Mucosa of rectum (tissue), 2 donors: ENCODE measurements at regions not wholly inside any gene's neighbourhood (a gene's known extent, or its start where the extent isn't known, plus 50 kb on each side); places are given as distances from the start of the nearest gene placed in this dataset.
"Not testable (repeated sequence)": the region's sequence is repeated elsewhere in the genome, so short reads cannot be mapped to it uniquely, and the experiment has no call there.

Experiments
- H3K27ac ChIP-seq, 2 donors: one replicate each; pipeline ENCODE4 v1.7.0; 2013; ENCODE audit warnings: inconsistent platforms in 2 of 2, low read depth in 2 of 2, low read length in 2 of 2
- H3K27me3 ChIP-seq, 2 donors: one replicate each; pipeline ENCODE4 v1.7.0; 2013; ENCODE audit warnings: low read length in 2 of 2; ENCODE audit not compliant: control insufficient read depth in 2 of 2, insufficient read depth in 2 of 2
- H3K36me3 ChIP-seq, 2 donors: one replicate each; pipeline ENCODE4 v1.7.0; 2013; ENCODE audit warnings: low read length in 2 of 2; ENCODE audit not compliant: control insufficient read depth in 2 of 2, insufficient read depth in 2 of 2
- H3K4me1 ChIP-seq, 2 donors: one replicate each; pipeline ENCODE4 v1.7.0; 2013; ENCODE audit warnings: low read length in 2 of 2, mild to moderate bottlenecking in 1 of 2; ENCODE audit not compliant: control insufficient read depth in 2 of 2, insufficient read depth in 2 of 2
- H3K4me3 ChIP-seq, 2 donors: one replicate each; pipeline ENCODE4 v1.7.0; 2013; ENCODE audit warnings: low read length in 2 of 2
- H3K9ac ChIP-seq, 2 donors: one replicate each; pipeline ENCODE4 v1.7.0; 2013; ENCODE audit warnings: low read length in 2 of 2, low read depth in 1 of 2, mild to moderate bottlenecking in 1 of 2
- H3K9me3 ChIP-seq, 2 donors: one replicate each; pipeline ENCODE4 v1.7.0; 2013; ENCODE audit warnings: low read length in 2 of 2; ENCODE audit not compliant: control insufficient read depth in 2 of 2
- donor health status: healthy.
- donor health status: Normal muscosa, but diverticular disease.

- Histone ChIP-seq H3K27me3 (no peaks in the 10 kb centered on the region), H3K9ac (no peak overlapping the region), H3K9me3 (no peaks in the 10 kb centered on the region), H3K27ac (no peak overlapping the region), H3K4me1 (no peaks in the 10 kb centered on the region), H3K36me3 (no peaks in the 10 kb centered on the region), H3K4me3 (no peak overlapping the region)
Observed at GRCh38 chr3:137194301-137194700, 236.5 kb downstream of the IL20RB start.

- H3K27me3 ChIP-seq, H3K4me3 ChIP-seq, H3K9ac ChIP-seq, H3K36me3 ChIP-seq, H3K9me3 ChIP-seq, H3K27ac ChIP-seq, H3K4me1 ChIP-seq: not testable (repeated sequence)
Observed at GRCh38 chr3:137198374-137198773, 240.6 kb downstream of the IL20RB start.

- Histone ChIP-seq H3K4me1 (no peaks in the 10 kb centered on the region), H3K9me3 (no peaks in the 10 kb centered on the region), H3K36me3 (no peaks in the 10 kb centered on the region), H3K4me3 (no peak overlapping the region), H3K27me3 (no peaks in the 10 kb centered on the region), H3K9ac (no peak overlapping the region), H3K27ac (no peak overlapping the region)
Observed at GRCh38 chr3:137199678-137200077, 241.9 kb downstream of the IL20RB start.

GRCh38 chr3:137201066-137201465 lies 243.3 kb downstream of the IL20RB start:
- H3K36me3 ChIP-seq, result no peaks in the 10 kb centered on the region
- no peak overlapping the region for H3K9ac ChIP-seq
- H3K9me3 ChIP-seq, result no peaks in the 10 kb centered on the region
- no peaks in the 10 kb centered on the region for H3K4me1 ChIP-seq
- H3K4me3 ChIP-seq, result no peak overlapping the region
- H3K27me3 ChIP-seq, result no peaks in the 10 kb centered on the region
- H3K27ac ChIP-seq, result no peak overlapping the region

GRCh38 chr3:137202941-137203340 lies 245.2 kb downstream of the IL20RB start:
- Histone ChIP-seq H3K27me3 (no peaks in the 10 kb centered on the region), H3K9ac (no peak overlapping the region), H3K4me3 (no peak overlapping the region), H3K27ac (no peak overlapping the region), H3K4me1 (no peaks in the 10 kb centered on the region), H3K36me3 (no peaks in the 10 kb centered on the region), H3K9me3 (no peaks in the 10 kb centered on the region)

- Histone ChIP-seq H3K27ac (no peak overlapping the region), H3K27me3 (no peaks in the 10 kb centered on the region), H3K4me3 (no peak overlapping the region), H3K36me3 (no peaks in the 10 kb centered on the region), H3K4me1 (no peaks in the 10 kb centered on the region), H3K9me3 (no peaks in the 10 kb centered on the region), H3K9ac (no peak overlapping the region)
Observed at GRCh38 chr3:137204409-137204808, 246.6 kb downstream of the IL20RB start.

- no peak overlapping the region for H3K27ac ChIP-seq
- H3K9ac ChIP-seq, result no peak overlapping the region
- H3K9me3 ChIP-seq, result no peaks in the 10 kb centered on the region
- no peak overlapping the region for H3K4me3 ChIP-seq
- no peaks in the 10 kb centered on the region for H3K4me1 ChIP-seq
- H3K27me3 ChIP-seq, result no peaks in the 10 kb centered on the region
- no peaks in the 10 kb centered on the region for H3K36me3 ChIP-seq
Observed at GRCh38 chr3:137205394-137206045, 247.7 kb downstream of the IL20RB start.

- no peak overlapping the region for H3K4me3 ChIP-seq
- H3K9ac ChIP-seq, result no peak overlapping the region
- no peaks in the 10 kb centered on the region for H3K27me3 ChIP-seq
- H3K27ac ChIP-seq, result no peak overlapping the region
- no peaks in the 10 kb centered on the region for H3K9me3 ChIP-seq
- no peaks in the 10 kb centered on the region for H3K4me1 ChIP-seq
- H3K36me3 ChIP-seq, result no peaks in the 10 kb centered on the region
Observed at GRCh38 chr3:137207616-137208015, 249.8 kb downstream of the IL20RB start.

GRCh38 chr3:137217733-137218132 lies 259.9 kb downstream of the IL20RB start:
- no peaks in the 10 kb centered on the region for H3K4me1 ChIP-seq
- no peak overlapping the region for H3K27ac ChIP-seq
- H3K27me3 ChIP-seq, result no peaks in the 10 kb centered on the region
- H3K36me3 ChIP-seq, result no peaks in the 10 kb centered on the region
- H3K9ac ChIP-seq, result no peak overlapping the region
- no peaks in the 10 kb centered on the region for H3K9me3 ChIP-seq
- H3K4me3 ChIP-seq, result no peak overlapping the region

- H3K4me1 ChIP-seq, result no peaks in the 10 kb centered on the region
- H3K27ac ChIP-seq, result no peak overlapping the region
- no peaks in the 10 kb centered on the region for H3K27me3 ChIP-seq
- H3K9ac ChIP-seq, result no peak overlapping the region
- H3K4me3 ChIP-seq, result no peak overlapping the region
- H3K36me3 ChIP-seq, result no peaks in the 10 kb centered on the region
- no peaks in the 10 kb centered on the region for H3K9me3 ChIP-seq
Observed at GRCh38 chr3:137219801-137220445, 262.1 kb downstream of the IL20RB start.
